CD8-positive, alpha-beta memory T cell (primary cell): ENCODE measurements at regions not wholly inside any gene's neighbourhood (a gene's known extent, or its start where the extent isn't known, plus 50 kb on each side); places are given as distances from the start of the nearest gene placed in this dataset.

Source experiments
- CTCF ChIA-PET: fragments of 350-600 bp; sonication (Branson Sonifier 250); formaldehyde crosslinking; loops from one replicate; lab custom pipeline; 2021; ENCODE audit warnings: antibody characterized with exemption; lab: Charles Lee
- POLR2A ChIA-PET: fragments of 350-600 bp; sonication (Branson Sonifier 250); formaldehyde crosslinking; loops from one replicate; lab custom pipeline; 2021; ENCODE audit warnings: antibody characterized with exemption; lab: Charles Lee
- DNase-seq, 5 donors: peaks; one replicate each; pipeline versions ENCODE4 v3.0.0 to v3.0.0-alpha.2; 2020 to 2022; ENCODE audit warnings: mixed read lengths in 1 of 5
- H3K27ac ChIP-seq: one replicate; pipeline ENCODE4 v1.7.0; 2013; ENCODE audit warnings: low read depth, mild to moderate bottlenecking, low read length, moderate library complexity
- H3K27me3 ChIP-seq: 2 replicates; pipeline ENCODE4 v1.7.0; 2013; ENCODE audit warnings: low read length, mild to moderate bottlenecking; ENCODE audit not compliant: insufficient read depth, poor library complexity, severe bottlenecking
- H3K36me3 ChIP-seq: 2 replicates; pipeline ENCODE4 v1.7.0; 2013; ENCODE audit warnings: mild to moderate bottlenecking, low read length, moderate library complexity; ENCODE audit not compliant: insufficient read depth
- H3K4me1 ChIP-seq: 2 replicates; pipeline ENCODE4 v1.7.0; 2013; ENCODE audit warnings: mild to moderate bottlenecking, low read length, moderate library complexity; ENCODE audit not compliant: insufficient read depth
- H3K4me3 ChIP-seq: 2 replicates; pipeline ENCODE4 v1.7.0; 2013; ENCODE audit warnings: mild to moderate bottlenecking, low read length
- H3K9me3 ChIP-seq: 2 replicates; pipeline ENCODE4 v1.7.0; 2013; ENCODE audit warnings: mild to moderate bottlenecking, low read length
- H3K27ac Mint-ChIP-seq, 8 donors: one replicate each; pipeline ENCODE4 v1.8.0; 2020 to 2021; ENCODE audit warnings: mixed read lengths in 8 of 8, mild to moderate bottlenecking in 6 of 8, inconsistent platforms in 3 of 8, moderate library complexity in 3 of 8
- H3K27me3 Mint-ChIP-seq, 2 donors: one replicate each; pipeline ENCODE4 v1.8.0; 2020 to 2021; ENCODE audit warnings: mixed read lengths in 2 of 2, mild to moderate bottlenecking in 1 of 2, moderate library complexity in 1 of 2
- H3K36me3 Mint-ChIP-seq, 3 donors: one replicate each; pipeline ENCODE4 v1.8.0; 2020 to 2021; ENCODE audit warnings: mixed read lengths in 3 of 3, inconsistent platforms in 1 of 3, mild to moderate bottlenecking in 1 of 3
- H3K4me1 Mint-ChIP-seq, 3 donors: one replicate each; pipeline ENCODE4 v1.8.0; 2020 to 2021; ENCODE audit warnings: mixed read lengths in 3 of 3, inconsistent platforms in 1 of 3, mild to moderate bottlenecking in 1 of 3
- H3K4me3 Mint-ChIP-seq, 7 donors: one replicate each; pipeline ENCODE4 v1.8.0; 2020 to 2021; ENCODE audit warnings: mixed read lengths in 7 of 7, mild to moderate bottlenecking in 6 of 7, moderate library complexity in 4 of 7, inconsistent platforms in 2 of 7
- H3K9me3 Mint-ChIP-seq, 5 donors: one replicate each; pipeline ENCODE4 v1.8.0; 2020 to 2022; ENCODE audit warnings: mixed read lengths in 5 of 5, mild to moderate bottlenecking in 3 of 5, moderate library complexity in 2 of 5, inconsistent platforms in 1 of 5

GRCh38 chr18:42582266-42582665 is 533.2 kb downstream of the RIT2 start:
- Mint-ChIP-seq H3K27me3 (no peaks in the 10 kb centered on the region), H3K4me1 (no peaks in the 10 kb centered on the region), H3K27ac (no peak overlapping the region), H3K4me3 (no peak overlapping the region), H3K36me3 (no peaks in the 10 kb centered on the region), H3K9me3 (peaks cover 2 to 20% (median 10%) of the 10 kb centered on the region in 5 donors)
- H3K27ac ChIP-seq: no peak overlapping the region
- no peaks in the 10 kb centered on the region for H3K27me3 ChIP-seq
- H3K36me3 ChIP-seq: no peaks in the 10 kb centered on the region
- no peak overlapping the region for H3K4me3 ChIP-seq
- no peaks in the 10 kb centered on the region for H3K9me3 ChIP-seq
- POLR2A ChIA-PET: no interaction called here
- DNase-seq: no peak
- CTCF ChIA-PET: no interaction called here
- H3K4me1 ChIP-seq: no peaks in the 10 kb centered on the region

GRCh38 chr18:42583283-42583731 is 532.2 kb downstream of the RIT2 start:
- Histone ChIP-seq H3K4me1 (no peaks in the 10 kb centered on the region), H3K4me3 (no peak overlapping the region), H3K27me3 (no peaks in the 10 kb centered on the region), H3K36me3 (no peaks in the 10 kb centered on the region), H3K27ac (no peak overlapping the region), H3K9me3 (no peaks in the 10 kb centered on the region)
- no peak for DNase-seq
- Mint-ChIP-seq H3K4me1 (no peaks in the 10 kb centered on the region), H3K9me3 (peaks cover 3 to 28% (median 11%) of the 10 kb centered on the region in 5 donors), H3K27me3 (no peaks in the 10 kb centered on the region), H3K27ac (no peak overlapping the region), H3K36me3 (no peaks in the 10 kb centered on the region), H3K4me3 (no peak overlapping the region)
- POLR2A ChIA-PET: no interaction called here
- CTCF ChIA-PET: no interaction called here

GRCh38 chr18:42586601-42587000 is 528.9 kb downstream of the RIT2 start:
- Mint-ChIP-seq H3K27ac (no peak overlapping the region), H3K4me1 (no peaks in the 10 kb centered on the region), H3K4me3 (no peak overlapping the region), H3K9me3 (peaks cover 2 to 23% (median 11%) of the 10 kb centered on the region in 5 donors), H3K36me3 (no peaks in the 10 kb centered on the region), H3K27me3 (no peaks in the 10 kb centered on the region)
- ChIA-PET CTCF (no interaction called here), POLR2A (no interaction called here)
- no peaks in the 10 kb centered on the region for H3K36me3 ChIP-seq
- H3K4me1 ChIP-seq: no peaks in the 10 kb centered on the region
- H3K27ac ChIP-seq: no peak overlapping the region
- no peaks in the 10 kb centered on the region for H3K9me3 ChIP-seq
- H3K4me3 ChIP-seq: no peak overlapping the region
- H3K27me3 ChIP-seq: no peaks in the 10 kb centered on the region
- DNase-seq: no peak

- Mint-ChIP-seq H3K27ac (no peak overlapping the region), H3K9me3 (peaks cover 2 to 17% (median 11%) of the 10 kb centered on the region in 5 donors), H3K4me3 (no peak overlapping the region), H3K36me3 (no peaks in the 10 kb centered on the region), H3K27me3 (no peaks in the 10 kb centered on the region), H3K4me1 (no peaks in the 10 kb centered on the region)
- Histone ChIP-seq H3K4me1 (no peaks in the 10 kb centered on the region), H3K4me3 (no peak overlapping the region), H3K27me3 (no peaks in the 10 kb centered on the region), H3K27ac (no peak overlapping the region), H3K36me3 (no peaks in the 10 kb centered on the region), H3K9me3 (no peaks in the 10 kb centered on the region)
- no peak for DNase-seq
- ChIA-PET POLR2A (no interaction called here), CTCF (no interaction called here)
Observed at GRCh38 chr18:42588786-42589185, 526.7 kb downstream of the RIT2 start.

- no peaks in the 10 kb centered on the region for H3K36me3 Mint-ChIP-seq
- POLR2A ChIA-PET: no interaction called here
- CTCF ChIA-PET: no interaction called here
Observed at GRCh38 chr18:42604820-42605219, 510.7 kb downstream of the RIT2 start.

GRCh38 chr18:42606886-42607495 is 508.5 kb downstream of the RIT2 start:
- ChIA-PET CTCF (no interaction called here), POLR2A (no interaction called here)
- no peaks in the 10 kb centered on the region for H3K4me1 Mint-ChIP-seq

More at GRCh38 chr18:42604820-42605219, 510.7 kb downstream of the RIT2 start:
- Mint-ChIP-seq H3K4me1 (no peaks in the 10 kb centered on the region), H3K4me3 (no peak overlapping the region), H3K27ac (no peak overlapping the region), H3K9me3 (peaks cover 0 to 18% (median 7%) of the 10 kb centered on the region in 5 donors), H3K27me3 (no peaks in the 10 kb centered on the region)
- H3K4me1 ChIP-seq: no peaks in the 10 kb centered on the region
- no peaks in the 10 kb centered on the region for H3K27me3 ChIP-seq
- no peaks in the 10 kb centered on the region for H3K9me3 ChIP-seq
- no peak overlapping the region for H3K27ac ChIP-seq
- no peak for DNase-seq
- no peak overlapping the region for H3K4me3 ChIP-seq
- H3K36me3 ChIP-seq: no peaks in the 10 kb centered on the region

GRCh38 chr18:42611134-42611533 is 504.4 kb downstream of the RIT2 start:
- CTCF ChIA-PET: no interaction called here
- H3K27ac ChIP-seq: no peak overlapping the region
- no peak overlapping the region for H3K4me3 ChIP-seq
- no peaks in the 10 kb centered on the region for H3K4me1 Mint-ChIP-seq
- no peaks in the 10 kb centered on the region for H3K36me3 Mint-ChIP-seq
- no peaks in the 10 kb centered on the region for H3K27me3 ChIP-seq
- peaks cover 0 to 14% (median 4%) of the 10 kb centered on the region in 5 donors for H3K9me3 Mint-ChIP-seq
- no peak for DNase-seq
- no peaks in the 10 kb centered on the region for H3K36me3 ChIP-seq
- no peaks in the 10 kb centered on the region for H3K9me3 ChIP-seq
- no peaks in the 10 kb centered on the region for H3K4me1 ChIP-seq
- POLR2A ChIA-PET: no interaction called here
- no peak overlapping the region for H3K4me3 Mint-ChIP-seq
- H3K27ac Mint-ChIP-seq: no peak overlapping the region
- no peaks in the 10 kb centered on the region for H3K27me3 Mint-ChIP-seq

More at GRCh38 chr18:42606886-42607495, 508.5 kb downstream of the RIT2 start:
- Mint-ChIP-seq H3K4me3 (no peak overlapping the region), H3K27ac (no peak overlapping the region), H3K9me3 (peaks cover 2 to 18% (median 6%) of the 10 kb centered on the region in 5 donors), H3K27me3 (no peaks in the 10 kb centered on the region), H3K36me3 (no peaks in the 10 kb centered on the region)
- H3K27me3 ChIP-seq: no peaks in the 10 kb centered on the region
- no peaks in the 10 kb centered on the region for H3K4me1 ChIP-seq
- no peak overlapping the region for H3K27ac ChIP-seq
- no peaks in the 10 kb centered on the region for H3K36me3 ChIP-seq
- no peaks in the 10 kb centered on the region for H3K9me3 ChIP-seq
- DNase-seq: no peak
- no peak overlapping the region for H3K4me3 ChIP-seq

GRCh38 chr18:42614619-42615293 is 500.7 kb downstream of the RIT2 start:
- H3K36me3 Mint-ChIP-seq: no peaks in the 10 kb centered on the region
- H3K4me1 ChIP-seq: no peaks in the 10 kb centered on the region
- H3K27ac Mint-ChIP-seq: no peak overlapping the region
- H3K27ac ChIP-seq: no peak overlapping the region
- no peaks in the 10 kb centered on the region for H3K9me3 ChIP-seq
- no peak for DNase-seq
- H3K9me3 Mint-ChIP-seq: peaks cover 3 to 15% (median 10%) of the 10 kb centered on the region in 5 donors
- no peaks in the 10 kb centered on the region for H3K4me1 Mint-ChIP-seq
- H3K36me3 ChIP-seq: no peaks in the 10 kb centered on the region
- ChIA-PET CTCF (no interaction called here), POLR2A (no interaction called here)
- H3K27me3 ChIP-seq: no peaks in the 10 kb centered on the region
- no peak overlapping the region for H3K4me3 Mint-ChIP-seq
- H3K4me3 ChIP-seq: no peak overlapping the region
- no peaks in the 10 kb centered on the region for H3K27me3 Mint-ChIP-seq
